ELF-1 (cell line): ENCODE measurements at regions not wholly inside any gene's neighbourhood (a gene's known extent, or its start where the extent isn't known, plus 50 kb on each side); places are given as distances from the start of the nearest gene placed in this dataset.

Experiments used
- DNase-seq: peaks from one replicate; pipeline ENCODE4 v3.0.0-alpha.2; 2016; ENCODE audit warnings: low read depth, low spot score

- no peak for DNase-seq
Measured at GRCh38 chr3:164577667-164578210, 500.6 kb downstream of the SI start.

GRCh38 chr3:164572436-164572835 is 505.9 kb downstream of the SI start:
- DNase-seq, result no peak

- DNase-seq, result no peak
Measured at GRCh38 chr3:164550857-164551256, 527.4 kb downstream of the SI start.

- no peak for DNase-seq
Measured at GRCh38 chr3:164539215-164539614, 539.1 kb downstream of the SI start.

GRCh38 chr3:164537485-164537884 is 540.8 kb downstream of the SI start:
- no peak for DNase-seq

GRCh38 chr3:164533275-164533674 is 545.0 kb downstream of the SI start:
- no peak for DNase-seq

GRCh38 chr3:164526250-164526649 is 552.0 kb downstream of the SI start:
- no peak for DNase-seq

GRCh38 chr3:164524201-164524600 is 554.1 kb downstream of the SI start:
- no peak for DNase-seq

GRCh38 chr3:164522073-164522763 is 556.1 kb downstream of the SI start:
- no peak for DNase-seq

- DNase-seq, result no peak
Measured at GRCh38 chr3:164521644-164522043, 556.7 kb downstream of the SI start.

GRCh38 chr3:164521139-164521538 is 557.2 kb downstream of the SI start:
- no peak for DNase-seq

- DNase-seq, result no peak
Measured at GRCh38 chr3:164515256-164515655, 563.0 kb downstream of the SI start.

GRCh38 chr3:164514576-164514975 is 563.7 kb downstream of the SI start:
- no peak for DNase-seq

GRCh38 chr3:164507886-164508285 is 570.4 kb downstream of the SI start:
- no peak for DNase-seq

- no peak for DNase-seq
Measured at GRCh38 chr3:164498917-164499316, 579.4 kb downstream of the SI start.

- DNase-seq, result no peak
Measured at GRCh38 chr3:164488893-164489292, 589.4 kb downstream of the SI start.

- no peak for DNase-seq
Measured at GRCh38 chr3:164486150-164486549, 592.1 kb downstream of the SI start.

GRCh38 chr3:164479978-164480377 is 598.3 kb downstream of the SI start:
- no peak for DNase-seq

- no peak for DNase-seq
Measured at GRCh38 chr3:164479406-164479805, 598.9 kb downstream of the SI start.

GRCh38 chr3:164478323-164478722 is 600.0 kb downstream of the SI start:
- DNase-seq, result no peak

GRCh38 chr3:164477403-164477802 is 600.9 kb downstream of the SI start:
- DNase-seq, result no peak

GRCh38 chr3:164476631-164477030 is 601.7 kb downstream of the SI start:
- no peak for DNase-seq

- no peak for DNase-seq
Measured at GRCh38 chr3:164470471-164470870, 607.8 kb downstream of the SI start.

- DNase-seq, result no peak
Measured at GRCh38 chr3:164468055-164468454, 610.2 kb downstream of the SI start.
